ENCODE measurements at regions not wholly inside any gene's neighbourhood (a gene's known extent, or its start where the extent isn't known, plus 50 kb on each side); places are given as distances from the start of the nearest gene placed in this dataset.

DNA sequence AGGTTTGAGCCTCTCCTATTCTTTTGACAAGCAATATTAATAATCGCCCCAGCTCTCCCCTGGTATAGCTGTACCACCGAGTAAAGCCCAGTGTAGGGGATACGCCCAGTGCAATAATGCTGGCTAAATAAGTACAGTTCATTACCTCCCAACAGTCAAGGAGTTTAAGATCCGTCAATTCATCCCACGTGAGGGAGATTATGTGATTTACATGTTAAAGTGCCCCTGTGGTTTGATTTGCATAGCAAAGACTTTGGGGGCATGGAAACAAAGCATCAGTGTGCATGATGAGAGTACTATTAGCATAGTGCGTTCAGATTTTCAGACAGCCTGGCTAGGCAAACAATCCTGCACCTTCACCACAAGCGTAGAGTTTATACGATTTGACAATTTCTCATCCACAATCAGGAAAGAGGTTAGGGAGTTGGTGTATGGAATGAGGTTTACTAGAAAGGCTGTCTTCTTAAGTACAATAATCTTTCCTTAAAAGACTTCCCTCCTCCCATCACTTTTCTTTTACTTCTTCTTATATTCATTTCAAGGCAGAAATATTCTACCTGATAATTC is 754.0 kb downstream of the DIAPH3 start:
- no peak for TF ChIP-seq ATF2 (CRISPR knock-in tag; IDR thresholded peaks at IDR 0.05; ENCODE audit: borderline replicate concordance, low read depth)
- TF ChIP-seq CTCF (IDR thresholded peaks at IDR 0.05) = no peak

Measured in WTC11 (cell line).